Retinal pigment epithelial cell (primary cell): ENCODE measurements at regions not wholly inside any gene's neighbourhood (a gene's known extent, or its start where the extent isn't known, plus 50 kb on each side); places are given as distances from the start of the nearest gene placed in this dataset.

Experiments
- DNase-seq: peaks from one replicate; pipeline ENCODE4 v3.0.0-alpha.2; 2010; ENCODE audit warnings: low read depth
- H3K4me3 ChIP-seq: 2 replicates; pipeline ENCODE4 v1.5.1; 2011; ENCODE audit warnings: mild to moderate bottlenecking, low read length, control low read depth, moderate library complexity
- TF ChIP-seq, protein P1 (sequence below): conservative IDR thresholded peaks from 2 replicates; pipeline ENCODE4 v1.5.1; 2011; ENCODE audit warnings: low read depth, low read length, control low read depth, inconsistent platforms

DNA sequence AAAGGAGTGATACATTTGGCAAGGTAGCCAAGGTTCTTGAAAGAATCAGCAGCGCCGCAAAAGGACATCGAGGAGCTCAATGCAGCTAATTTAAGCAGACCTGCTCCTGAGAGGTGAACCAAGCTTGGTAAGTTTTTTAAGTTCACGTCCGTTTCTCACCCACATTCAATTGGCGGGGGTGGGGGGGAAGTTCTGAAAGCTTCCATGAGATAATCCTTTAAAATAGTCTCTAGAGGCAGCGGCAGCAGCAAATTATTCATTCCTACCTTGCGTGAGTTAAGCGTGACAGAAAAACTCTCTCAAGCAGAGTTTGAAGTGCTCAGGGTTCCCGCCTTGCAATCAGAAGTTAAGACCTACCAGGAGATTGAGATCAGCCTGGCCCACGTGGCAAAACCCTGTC, 97.3 kb upstream of the NHSL1 start:
- TF ChIP-seq, protein P1, sequence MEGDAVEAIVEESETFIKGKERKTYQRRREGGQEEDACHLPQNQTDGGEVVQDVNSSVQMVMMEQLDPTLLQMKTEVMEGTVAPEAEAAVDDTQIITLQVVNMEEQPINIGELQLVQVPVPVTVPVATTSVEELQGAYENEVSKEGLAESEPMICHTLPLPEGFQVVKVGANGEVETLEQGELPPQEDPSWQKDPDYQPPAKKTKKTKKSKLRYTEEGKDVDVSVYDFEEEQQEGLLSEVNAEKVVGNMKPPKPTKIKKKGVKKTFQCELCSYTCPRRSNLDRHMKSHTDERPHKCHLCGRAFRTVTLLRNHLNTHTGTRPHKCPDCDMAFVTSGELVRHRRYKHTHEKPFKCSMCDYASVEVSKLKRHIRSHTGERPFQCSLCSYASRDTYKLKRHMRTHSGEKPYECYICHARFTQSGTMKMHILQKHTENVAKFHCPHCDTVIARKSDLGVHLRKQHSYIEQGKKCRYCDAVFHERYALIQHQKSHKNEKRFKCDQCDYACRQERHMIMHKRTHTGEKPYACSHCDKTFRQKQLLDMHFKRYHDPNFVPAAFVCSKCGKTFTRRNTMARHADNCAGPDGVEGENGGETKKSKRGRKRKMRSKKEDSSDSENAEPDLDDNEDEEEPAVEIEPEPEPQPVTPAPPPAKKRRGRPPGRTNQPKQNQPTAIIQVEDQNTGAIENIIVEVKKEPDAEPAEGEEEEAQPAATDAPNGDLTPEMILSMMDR: no peak
- DNase-seq: no peak
- H3K4me3 ChIP-seq: no peak overlapping the region

DNA sequence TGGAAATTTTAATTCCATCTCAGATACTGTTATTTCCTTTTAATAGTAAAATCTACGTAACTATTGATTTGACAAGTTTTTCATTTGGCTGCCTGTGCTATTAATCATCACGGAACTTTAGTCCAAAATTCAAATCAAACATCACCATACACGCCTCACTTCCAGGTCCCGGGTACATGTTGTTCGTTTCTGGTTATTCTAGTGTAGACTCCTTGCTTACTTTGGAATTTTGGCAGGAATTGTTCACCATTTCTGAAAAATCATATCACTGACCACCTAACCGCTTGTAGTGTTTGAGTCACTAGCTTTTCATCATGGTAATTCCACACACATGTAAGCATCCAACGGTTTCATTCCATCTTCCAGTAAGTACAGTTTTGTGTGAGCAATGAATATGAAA, 98.0 kb upstream of the NHSL1 start:
- H3K4me3 ChIP-seq: no peak overlapping the region
- no peak for DNase-seq
- TF ChIP-seq, protein P1: no peak

DNA sequence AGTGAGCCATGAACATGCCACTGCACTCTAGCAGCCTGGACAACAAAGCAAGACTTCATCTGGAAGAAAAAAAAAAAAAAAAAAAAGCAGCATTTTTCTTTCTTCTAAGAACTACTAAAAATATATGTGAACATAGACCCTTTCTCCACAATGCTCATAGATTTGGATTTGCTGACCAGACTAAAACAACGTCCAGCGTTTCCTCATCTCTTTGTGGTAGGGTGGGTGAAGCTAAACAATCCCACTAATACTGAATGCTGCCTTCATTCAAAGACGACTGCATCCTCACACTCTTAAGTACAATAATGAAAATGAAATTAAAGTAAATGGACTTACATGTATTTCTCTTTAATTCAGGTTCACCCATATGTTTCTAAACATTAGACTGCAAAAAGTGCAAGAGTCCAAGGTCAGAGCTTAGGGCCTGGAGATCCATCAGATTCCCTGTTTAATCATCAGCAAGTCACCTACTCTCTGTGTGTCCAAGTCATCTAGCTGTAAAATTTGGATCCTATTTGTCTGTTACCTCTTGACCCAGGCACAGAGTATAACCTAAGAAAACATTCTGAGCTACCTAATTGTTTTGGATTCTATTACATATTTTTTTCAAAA, 99.4 kb upstream of the NHSL1 start:
- no peak for DNase-seq
- TF ChIP-seq, protein P1: no peak
- no peak overlapping the region for H3K4me3 ChIP-seq

DNA sequence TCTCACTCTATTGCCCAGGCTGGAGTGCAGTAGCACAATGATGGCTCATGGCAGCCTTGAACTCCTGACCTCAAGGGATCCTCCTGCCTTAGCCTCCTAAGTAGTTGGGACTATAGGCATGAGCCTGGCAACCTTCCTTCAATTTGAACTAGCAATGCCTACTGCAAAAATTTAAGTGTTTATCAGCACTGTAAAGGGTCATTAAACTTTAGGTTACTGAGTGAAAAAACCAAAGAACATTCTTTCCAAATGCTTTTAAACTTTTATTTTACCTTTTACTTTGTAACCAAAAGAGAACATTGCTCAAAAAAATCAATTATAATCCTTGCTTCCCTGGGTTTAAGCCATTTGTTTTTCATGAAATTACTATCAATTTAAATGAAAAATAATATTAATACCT, 101.0 kb upstream of the NHSL1 start:
- DNase-seq: no peak
- TF ChIP-seq, protein P1: no peak

DNA sequence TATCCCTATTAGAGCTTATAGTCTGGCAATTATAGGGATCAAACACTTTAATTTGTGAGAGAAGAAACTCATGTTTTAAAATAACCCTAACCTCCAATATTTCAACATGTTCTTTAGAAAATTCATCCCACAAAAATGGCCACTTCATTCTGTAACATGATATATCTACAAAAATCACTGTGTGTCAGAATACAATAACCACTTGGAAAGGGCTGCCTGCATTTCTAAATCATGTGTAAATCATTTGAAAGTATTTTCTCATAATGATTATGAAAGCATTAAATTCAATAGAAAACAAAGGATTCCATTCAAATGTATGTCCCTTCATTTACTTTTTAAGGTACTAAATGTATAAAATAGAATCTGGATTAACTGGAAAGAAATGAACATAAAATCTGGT, 101.4 kb upstream of the NHSL1 start:
- TF ChIP-seq, protein P1: no peak
- H3K4me3 ChIP-seq: no peak overlapping the region
- DNase-seq: no peak

More for the DNA sequence above, 101.0 kb upstream of the NHSL1 start:
- no peak overlapping the region for H3K4me3 ChIP-seq

DNA sequence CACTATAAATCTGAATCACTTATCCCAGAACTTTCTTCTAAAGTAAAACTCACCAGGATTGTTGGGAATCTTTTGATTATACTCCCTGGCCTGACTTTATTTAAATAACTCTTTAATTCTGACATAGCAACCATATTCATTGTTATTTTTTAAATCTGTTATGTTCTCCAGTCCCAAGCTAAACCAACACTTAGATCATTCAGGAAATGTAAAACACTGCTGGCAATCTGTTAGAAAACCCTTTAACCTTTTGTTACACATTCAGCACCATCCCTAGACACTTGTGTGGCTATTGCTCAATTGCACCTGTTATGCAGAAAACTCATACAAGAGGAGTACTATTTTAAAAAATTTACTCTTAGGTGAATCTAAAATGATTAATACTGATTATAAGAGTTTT, 101.8 kb upstream of the NHSL1 start:
- TF ChIP-seq, protein P1: no peak
- H3K4me3 ChIP-seq: no peak overlapping the region
- no peak for DNase-seq

DNA sequence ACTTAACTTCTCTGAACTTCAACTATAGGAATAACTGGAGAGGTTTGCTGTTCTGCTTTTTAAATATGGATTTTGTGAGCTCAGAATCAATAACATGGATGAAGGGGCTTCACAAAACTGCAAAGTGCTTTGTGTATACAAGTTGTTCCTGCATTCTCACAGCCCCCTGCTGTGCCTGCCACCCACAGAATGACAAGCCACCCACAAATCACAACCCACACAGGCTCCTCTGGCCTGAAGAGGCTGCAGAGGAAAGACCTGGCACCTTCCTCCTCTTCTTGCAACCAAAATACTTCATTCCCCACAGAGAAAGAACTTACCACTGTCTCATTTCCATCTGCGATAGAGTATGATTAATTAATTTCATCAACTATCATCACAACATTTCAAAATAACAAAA, 106.7 kb upstream of the NHSL1 start:
- DNase-seq: no peak
- H3K4me3 ChIP-seq: no peak overlapping the region
- TF ChIP-seq, protein P1: no peak
